Gastroesophageal sphincter (tissue), 3 donors: ENCODE measurements at regions not wholly inside any gene's neighbourhood (a gene's known extent, or its start where the extent isn't known, plus 50 kb on each side); places are given as distances from the start of the nearest gene placed in this dataset.

Source experiments
- EP300 ChIP-seq: sonication (generic); formaldehyde crosslinking; IDR thresholded peaks from one replicate; pipeline ENCODE4 v1.6.1; 2017; ENCODE audit warnings: antibody characterized with exemption, mild to moderate bottlenecking
- POLR2A ChIP-seq, 2 donors: fragments of 450-650 bp; IDR thresholded peaks; one replicate each; pipeline ENCODE4 v1.6.1; 2017; ENCODE audit warnings: antibody characterized with exemption in 2 of 2, mild to moderate bottlenecking in 2 of 2, moderate library complexity in 1 of 2
- POLR2AphosphoS5 ChIP-seq: sonication (generic); formaldehyde crosslinking; IDR thresholded peaks from one replicate; pipeline ENCODE4 v1.6.1; 2017; ENCODE audit warnings: antibody characterized with exemption
- TF ChIP-seq, protein P1 (sequence below), 4 experiments: fragments of 200-600 bp in 2 of 4; fragments of 450-650 bp in 2 of 4; sonication (generic) in 1 of 4; IDR thresholded peaks; one replicate each; pipeline ENCODE4 v1.5.1; 2017 to 2019; ENCODE audit warnings: antibody characterized with exemption in 4 of 4, mild to moderate bottlenecking in 2 of 4, moderate library complexity in 2 of 4

DNA sequence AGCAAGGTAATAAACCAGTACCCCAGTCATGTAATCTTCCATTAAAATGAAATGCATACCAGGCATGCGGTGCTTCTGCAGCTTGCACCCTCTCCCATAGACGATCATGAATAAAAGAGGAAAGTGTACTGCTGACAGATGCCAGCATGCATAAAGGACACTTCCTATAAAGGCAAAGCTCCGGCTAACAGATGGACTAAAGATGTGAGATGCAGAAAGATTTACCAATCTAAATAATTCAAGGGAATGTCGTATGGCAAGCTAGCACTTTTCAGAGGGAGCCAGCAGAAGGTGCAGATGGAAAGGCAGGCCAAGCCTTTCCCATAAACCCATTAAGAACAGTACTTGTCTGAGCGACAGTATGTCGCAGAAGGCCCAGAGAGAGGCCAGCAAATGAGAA is 542.0 kb downstream of the NUF2 start:
- no peak for TF ChIP-seq POLR2A (IDR thresholded peaks at IDR 0.05)
- TF ChIP-seq, protein P1, sequence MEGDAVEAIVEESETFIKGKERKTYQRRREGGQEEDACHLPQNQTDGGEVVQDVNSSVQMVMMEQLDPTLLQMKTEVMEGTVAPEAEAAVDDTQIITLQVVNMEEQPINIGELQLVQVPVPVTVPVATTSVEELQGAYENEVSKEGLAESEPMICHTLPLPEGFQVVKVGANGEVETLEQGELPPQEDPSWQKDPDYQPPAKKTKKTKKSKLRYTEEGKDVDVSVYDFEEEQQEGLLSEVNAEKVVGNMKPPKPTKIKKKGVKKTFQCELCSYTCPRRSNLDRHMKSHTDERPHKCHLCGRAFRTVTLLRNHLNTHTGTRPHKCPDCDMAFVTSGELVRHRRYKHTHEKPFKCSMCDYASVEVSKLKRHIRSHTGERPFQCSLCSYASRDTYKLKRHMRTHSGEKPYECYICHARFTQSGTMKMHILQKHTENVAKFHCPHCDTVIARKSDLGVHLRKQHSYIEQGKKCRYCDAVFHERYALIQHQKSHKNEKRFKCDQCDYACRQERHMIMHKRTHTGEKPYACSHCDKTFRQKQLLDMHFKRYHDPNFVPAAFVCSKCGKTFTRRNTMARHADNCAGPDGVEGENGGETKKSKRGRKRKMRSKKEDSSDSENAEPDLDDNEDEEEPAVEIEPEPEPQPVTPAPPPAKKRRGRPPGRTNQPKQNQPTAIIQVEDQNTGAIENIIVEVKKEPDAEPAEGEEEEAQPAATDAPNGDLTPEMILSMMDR (IDR thresholded peaks at IDR 0.05), result no peak
- no peak for TF ChIP-seq POLR2AphosphoS5
- TF ChIP-seq EP300, result no peak
